HL-60 (cell line): ENCODE measurements at regions not wholly inside any gene's neighbourhood (a gene's known extent, or its start where the extent isn't known, plus 50 kb on each side); places are given as distances from the start of the nearest gene placed in this dataset.

ENCODE experiments used
- DNase-seq, 2 experiments: peaks; one replicate each; pipeline ENCODE4 v3.0.0-alpha.2; 2010 to 2020; ENCODE audit warnings: low read depth in 1 of 2, low spot score in 1 of 2
- H3K27ac ChIP-seq: fragments of 250-450 bp; sonication (Bioruptor Pico); replicated peaks from 2 replicates; pipeline ENCODE4 v1.5.1; 2020; ENCODE audit warnings: mild to moderate bottlenecking, moderate library complexity
- H3K27me3 ChIP-seq: fragments of 250-450 bp; sonication (Bioruptor Pico); 2 replicates; pipeline ENCODE4 v1.5.1; 2021; ENCODE audit warnings: mild to moderate bottlenecking, moderate library complexity; ENCODE audit not compliant: insufficient read depth, poor library complexity, severe bottlenecking
- H3K4me3 ChIP-seq: replicated peaks from 2 replicates; pipeline ENCODE4 v1.5.1; 2011; ENCODE audit warnings: mild to moderate bottlenecking, control low read depth, low read length; ENCODE audit not compliant: insufficient read depth
- CTCF ChIP-seq: IDR thresholded peaks from one replicate; pipeline ENCODE4 v1.5.1; 2011; ENCODE audit warnings: low read length, control low read depth, inconsistent platforms; ENCODE audit not compliant: insufficient read depth
- GABPA ChIP-seq: IDR thresholded peaks from 2 replicates; pipeline ENCODE4 v1.6.1; 2012; ENCODE audit warnings: low read depth
- POLR2AphosphoS5 ChIP-seq: IDR thresholded peaks from 2 replicates; pipeline ENCODE4 v1.6.1; 2012; ENCODE audit warnings: low read depth
- REST ChIP-seq: IDR thresholded peaks from 2 replicates; pipeline ENCODE4 v1.6.1; 2012; ENCODE audit warnings: low read depth; ENCODE audit not compliant: insufficient replicate concordance
- SPI1 ChIP-seq: IDR thresholded peaks from 2 replicates; pipeline ENCODE4 v1.6.1; 2012; ENCODE audit warnings: low read depth, mild to moderate bottlenecking, borderline replicate concordance

- DNase-seq, result no peak
- Histone ChIP-seq H3K27ac (no peak overlapping the region), H3K4me3 (no peak overlapping the region), H3K27me3 (no peaks in the 10 kb centered on the region)
- TF ChIP-seq GABPA (no peak), REST (no peak), SPI1 (no peak), CTCF (no peak), POLR2AphosphoS5 (no peak)
These were observed 283.0 kb downstream of the OLFM3 start for GRCh38 chr1:101713760-101714159.

- TF ChIP-seq REST, result no peak
- TF ChIP-seq CTCF, result no peak
- TF ChIP-seq POLR2AphosphoS5, result no peak
- no peak for TF ChIP-seq GABPA
- no peak for TF ChIP-seq SPI1
- Histone ChIP-seq H3K27ac (no peak overlapping the region), H3K4me3 (no peak overlapping the region), H3K27me3 (peaks cover 2% of the 10 kb centered on the region)
- DNase-seq, result no peak
These were observed 273.3 kb downstream of the OLFM3 start for GRCh38 chr1:101723415-101723814.

- TF ChIP-seq SPI1 (no peak), GABPA (no peak), POLR2AphosphoS5 (no peak), REST (no peak), CTCF (no peak)
- H3K4me3 ChIP-seq, result no peak overlapping the region
- H3K27me3 ChIP-seq, result no peaks in the 10 kb centered on the region
- H3K27ac ChIP-seq, result no peak overlapping the region
- DNase-seq, result no peak
These were observed 268.7 kb downstream of the OLFM3 start for GRCh38 chr1:101728029-101728428.
